ENCODE measurements at regions not wholly inside any gene's neighbourhood (a gene's known extent, or its start where the extent isn't known, plus 50 kb on each side); places are given as distances from the start of the nearest gene placed in this dataset.

DNA sequence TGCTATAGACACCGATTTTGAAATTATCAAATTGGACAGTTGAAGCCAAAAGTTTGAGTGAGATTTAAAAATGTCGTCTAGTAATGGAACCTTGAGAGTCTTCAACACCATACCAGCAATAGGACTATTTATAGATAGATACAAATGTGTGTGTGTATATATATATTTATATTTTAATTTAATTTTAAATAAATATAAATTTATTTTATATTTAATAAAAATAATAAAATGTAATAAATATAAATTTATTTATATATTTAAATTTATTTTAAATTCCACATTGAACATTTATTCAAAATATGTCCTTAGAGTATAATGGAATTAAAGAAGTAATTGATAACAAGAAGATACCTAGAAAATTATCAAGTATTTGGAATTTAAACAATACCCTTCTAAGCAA is 221.9 kb upstream of the CXXC4 start:
- ChIA-PET POLR2A (no interaction called here), CTCF (no interaction called here)
- H3K27ac Mint-ChIP-seq, result no peak overlapping the region
- no peaks in the 10 kb centered on the region for H3K27me3 Mint-ChIP-seq
- H3K36me3 ChIP-seq (ENCODE audit: control insufficient read depth in 2 of 3, insufficient read depth in 3 of 3, low read length in 3 of 3), result no peaks in the 10 kb centered on the region
- H3K9me3 ChIP-seq (ENCODE audit: control insufficient read depth in 2 of 3, low read length in 3 of 3), result no peaks in the 10 kb centered on the region
- no peak overlapping the region for H3K27ac ChIP-seq (ENCODE audit: low read depth, low read length)
- intact Hi-C loops (cut with micrococcal nuclease), result no loop called here
- no peak overlapping the region for H3K4me3 Mint-ChIP-seq
- H3K36me3 Mint-ChIP-seq, result no peaks in the 10 kb centered on the region
- H3K4me1 ChIP-seq (ENCODE audit: control insufficient read depth in 2 of 2, insufficient read depth in 2 of 2, low read length in 2 of 2), result no peaks in the 10 kb centered on the region
- H3K4me1 Mint-ChIP-seq, result no peaks in the 10 kb centered on the region
- no peak overlapping the region for H3K4me3 ChIP-seq (ENCODE audit: low read length)
- ATAC-seq, result no peak
- no peaks in the 10 kb centered on the region for H3K27me3 ChIP-seq (ENCODE audit: control insufficient read depth in 2 of 2, insufficient read depth in 2 of 2, low read length in 2 of 2)
- peaks cover 0 to 7% (median 0%) of the 10 kb centered on the region in 11 donors for H3K9me3 Mint-ChIP-seq
- no peak for DNase-seq

DNA sequence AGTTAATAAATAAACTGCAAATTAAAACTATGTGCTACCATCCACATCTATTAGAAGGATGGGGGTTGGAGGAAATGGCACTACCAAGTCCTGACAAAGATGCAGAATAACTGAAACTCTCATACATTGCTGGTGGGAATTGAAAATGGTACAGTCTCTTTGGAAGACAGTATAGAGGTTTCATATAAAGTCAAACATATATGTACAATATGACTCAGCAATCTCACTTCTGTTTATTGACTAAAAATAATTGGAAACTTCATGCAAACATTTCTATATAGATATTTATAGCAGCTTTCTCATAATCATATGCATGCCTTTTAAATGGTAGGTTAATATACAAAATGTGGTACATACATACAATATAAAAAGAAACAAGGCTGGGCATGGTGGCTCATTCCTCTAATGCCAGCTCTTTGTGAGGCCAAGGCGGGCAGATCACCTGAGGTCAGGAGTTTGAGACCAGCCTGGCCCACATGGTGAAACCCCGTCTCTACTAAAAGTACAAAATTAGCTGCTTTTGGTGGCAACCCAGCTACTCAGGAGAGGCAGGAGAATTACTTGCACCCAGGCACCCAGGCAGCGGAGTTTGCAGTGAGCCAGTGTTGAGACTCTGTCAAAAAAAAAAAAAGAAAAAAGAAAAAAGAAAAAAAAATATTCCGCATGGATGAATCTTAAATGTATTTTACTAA is 225.0 kb upstream of the CXXC4 start:
- Histone ChIP-seq H3K27ac (ENCODE audit: low read depth, low read length) (no peak overlapping the region), H3K4me1 (ENCODE audit: control insufficient read depth in 2 of 2, insufficient read depth in 2 of 2, low read length in 2 of 2) (no peaks in the 10 kb centered on the region), H3K36me3 (ENCODE audit: control insufficient read depth in 2 of 3, insufficient read depth in 3 of 3, low read length in 3 of 3) (no peaks in the 10 kb centered on the region), H3K4me3 (ENCODE audit: low read length) (no peak overlapping the region), H3K9me3 (ENCODE audit: control insufficient read depth in 2 of 3, low read length in 3 of 3) (no peaks in the 10 kb centered on the region), H3K27me3 (ENCODE audit: control insufficient read depth in 2 of 2, insufficient read depth in 2 of 2, low read length in 2 of 2) (no peaks in the 10 kb centered on the region)
- H3K27ac Mint-ChIP-seq, result no peak overlapping the region
- H3K9me3 Mint-ChIP-seq, result peaks cover 0 to 6% (median 0%) of the 10 kb centered on the region in 11 donors
- ChIA-PET CTCF (no interaction called here), POLR2A (interaction anchor here (0.7 kb wide), 1 partner anchor 190 kb away, joined by 3 read pairs; no protein-coding TSS in a partner anchor)
- DNase-seq (no peak), ATAC-seq (no peak)
- H3K36me3 Mint-ChIP-seq, result no peaks in the 10 kb centered on the region
- no peaks in the 10 kb centered on the region for H3K4me1 Mint-ChIP-seq
- H3K27me3 Mint-ChIP-seq, result no peaks in the 10 kb centered on the region
- H3K4me3 Mint-ChIP-seq, result no peak overlapping the region
- intact Hi-C loops (cut with micrococcal nuclease), result no loop called here

DNA sequence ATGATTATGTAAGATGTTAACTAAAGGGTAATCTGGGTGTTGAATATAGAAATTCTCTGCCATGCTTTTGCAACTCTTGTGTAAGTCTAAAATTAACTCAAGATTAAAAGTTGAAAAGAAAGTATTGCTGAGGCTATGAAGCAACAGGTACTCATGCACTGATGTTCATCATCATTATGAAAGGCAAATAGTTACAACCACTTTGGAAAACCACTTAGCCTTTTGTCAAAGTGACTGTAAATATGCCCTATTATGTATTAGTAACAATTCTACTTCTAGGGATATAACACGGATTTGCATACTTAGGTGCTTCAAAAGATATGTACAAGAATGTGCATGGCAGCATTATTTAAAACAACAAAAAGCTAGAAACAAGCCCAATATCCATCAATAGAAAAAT is 227.8 kb upstream of the CXXC4 start:
- intact Hi-C loops (cut with micrococcal nuclease), result no loop called here
- Mint-ChIP-seq H3K4me1 (no peaks in the 10 kb centered on the region), H3K27ac (no peak overlapping the region), H3K4me3 (no peak overlapping the region), H3K36me3 (no peaks in the 10 kb centered on the region), H3K27me3 (no peaks in the 10 kb centered on the region), H3K9me3 (peaks cover 0 to 5% (median 0%) of the 10 kb centered on the region in 11 donors)
- ATAC-seq, result no peak
- ChIA-PET POLR2A (no interaction called here), CTCF (no interaction called here)
- DNase-seq, result no peak
- H3K9me3 ChIP-seq (ENCODE audit: control insufficient read depth in 2 of 3, low read length in 3 of 3), result no peaks in the 10 kb centered on the region
- H3K27me3 ChIP-seq (ENCODE audit: control insufficient read depth in 2 of 2, insufficient read depth in 2 of 2, low read length in 2 of 2), result no peaks in the 10 kb centered on the region
- H3K36me3 ChIP-seq (ENCODE audit: control insufficient read depth in 2 of 3, insufficient read depth in 3 of 3, low read length in 3 of 3), result no peaks in the 10 kb centered on the region
- H3K4me3 ChIP-seq (ENCODE audit: low read length), result no peak overlapping the region
- H3K4me1 ChIP-seq (ENCODE audit: control insufficient read depth in 2 of 2, insufficient read depth in 2 of 2, low read length in 2 of 2), result no peaks in the 10 kb centered on the region
- no peak overlapping the region for H3K27ac ChIP-seq (ENCODE audit: low read depth, low read length)

DNA sequence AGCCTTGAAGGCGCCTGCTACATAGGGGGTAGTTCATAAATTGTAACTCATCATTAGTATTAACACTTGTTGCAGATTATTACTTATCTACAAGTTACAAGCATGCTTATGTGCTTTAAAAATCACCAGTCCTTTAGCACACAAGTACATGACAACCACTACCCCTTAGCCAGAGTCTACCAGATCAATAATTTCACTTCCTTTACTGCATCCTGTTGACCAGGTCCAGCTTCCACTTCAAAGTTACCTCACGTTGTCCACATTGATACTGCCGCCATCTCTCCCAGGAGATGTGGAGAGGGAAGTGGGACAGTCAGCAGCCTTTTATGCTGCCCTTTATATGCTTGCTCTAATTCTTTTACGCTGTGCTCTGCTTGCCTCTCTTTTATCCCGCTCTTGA is 231.3 kb upstream of the CXXC4 start:
- Histone ChIP-seq H3K36me3 (ENCODE audit: control insufficient read depth in 2 of 3, insufficient read depth in 3 of 3, low read length in 3 of 3) (no peaks in the 10 kb centered on the region), H3K27ac (ENCODE audit: low read depth, low read length) (no peak overlapping the region), H3K4me1 (ENCODE audit: control insufficient read depth in 2 of 2, insufficient read depth in 2 of 2, low read length in 2 of 2) (no peaks in the 10 kb centered on the region), H3K9me3 (ENCODE audit: control insufficient read depth in 2 of 3, low read length in 3 of 3) (no peaks in the 10 kb centered on the region), H3K4me3 (ENCODE audit: low read length) (no peak overlapping the region), H3K27me3 (ENCODE audit: control insufficient read depth in 2 of 2, insufficient read depth in 2 of 2, low read length in 2 of 2) (no peaks in the 10 kb centered on the region)
- Mint-ChIP-seq H3K4me3 (no peak overlapping the region), H3K27ac (no peak overlapping the region), H3K4me1 (no peaks in the 10 kb centered on the region), H3K36me3 (no peaks in the 10 kb centered on the region), H3K27me3 (no peaks in the 10 kb centered on the region), H3K9me3 (peaks cover 0 to 10% (median 1%) of the 10 kb centered on the region in 11 donors)
- intact Hi-C loops (cut with micrococcal nuclease), result no loop called here
- ChIA-PET POLR2A (no interaction called here), CTCF (no interaction called here)
- ATAC-seq (no peak), DNase-seq (no peak)

DNA sequence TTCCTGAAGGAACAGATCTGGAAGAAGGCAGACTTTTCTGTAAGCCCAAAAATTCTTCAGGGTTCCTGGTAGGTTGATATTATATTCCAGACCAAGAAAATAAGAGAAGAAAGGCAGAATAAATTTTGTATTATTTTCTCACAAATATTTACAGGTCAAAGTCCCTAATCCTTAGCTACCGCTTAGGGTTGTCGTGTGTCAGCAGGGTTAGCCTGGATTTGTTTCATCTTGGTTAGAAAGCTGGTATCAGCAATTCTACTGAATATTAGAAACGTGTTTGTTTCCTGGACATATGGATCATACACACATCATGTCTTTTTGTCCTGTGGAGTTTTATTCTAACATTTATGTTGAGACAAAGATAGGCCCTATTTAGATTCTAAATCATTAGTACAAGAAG is 232.9 kb upstream of the CXXC4 start:
- Histone ChIP-seq H3K36me3 (ENCODE audit: control insufficient read depth in 2 of 3, insufficient read depth in 3 of 3, low read length in 3 of 3) (no peaks in the 10 kb centered on the region), H3K27ac (ENCODE audit: low read depth, low read length) (no peak overlapping the region), H3K4me1 (ENCODE audit: control insufficient read depth in 2 of 2, insufficient read depth in 2 of 2, low read length in 2 of 2) (no peaks in the 10 kb centered on the region), H3K27me3 (ENCODE audit: control insufficient read depth in 2 of 2, insufficient read depth in 2 of 2, low read length in 2 of 2) (no peaks in the 10 kb centered on the region), H3K4me3 (ENCODE audit: low read length) (no peak overlapping the region), H3K9me3 (ENCODE audit: control insufficient read depth in 2 of 3, low read length in 3 of 3) (no peaks in the 10 kb centered on the region)
- Mint-ChIP-seq H3K27ac (no peak overlapping the region), H3K4me3 (no peak overlapping the region), H3K4me1 (no peaks in the 10 kb centered on the region), H3K36me3 (no peaks in the 10 kb centered on the region), H3K9me3 (peaks cover 0 to 10% (median 1%) of the 10 kb centered on the region in 11 donors), H3K27me3 (no peaks in the 10 kb centered on the region)
- ATAC-seq, result no peak
- intact Hi-C loops (cut with micrococcal nuclease), result no loop called here
- CTCF ChIA-PET, result interaction anchor here (0.5 kb wide), 1 partner anchor 949 kb away, joined by 3 read pairs; no protein-coding TSS in a partner anchor
- POLR2A ChIA-PET, result no interaction called here
- no peak for DNase-seq

DNA sequence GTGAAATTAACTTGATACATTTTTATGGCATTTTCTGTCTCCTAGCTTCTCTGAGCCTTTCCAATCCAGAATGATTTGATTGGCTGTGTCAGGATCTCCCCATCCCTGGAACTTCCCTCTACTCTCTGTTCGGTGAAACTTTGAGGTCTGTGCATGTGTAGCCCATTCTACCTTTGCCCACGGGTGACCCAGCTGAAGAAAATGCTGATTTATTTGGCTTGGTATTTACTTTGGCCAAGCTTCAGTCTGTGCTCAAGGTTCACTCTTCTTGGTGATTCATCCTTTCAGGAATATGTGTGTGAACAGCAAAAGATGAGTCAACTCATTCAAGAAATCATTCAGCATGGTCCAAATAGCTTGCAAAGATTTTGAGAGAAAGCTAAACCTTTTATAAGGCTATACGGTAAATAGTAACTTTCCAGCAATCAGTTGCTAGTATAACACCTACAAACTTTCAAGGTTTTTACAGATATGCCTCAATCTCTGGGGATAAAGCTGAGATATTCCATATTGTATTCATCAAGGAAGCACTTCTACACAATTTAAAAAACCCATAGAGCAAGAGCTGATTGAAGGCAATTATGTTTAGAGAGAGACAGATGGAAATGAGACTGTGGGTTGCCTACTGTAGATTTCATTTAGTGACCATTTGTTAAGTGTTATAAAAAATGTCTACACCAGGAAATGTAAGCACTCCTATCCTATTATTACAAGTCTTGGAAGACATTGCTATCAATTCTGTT is 233.9 kb upstream of the CXXC4 start:
- CTCF ChIA-PET, result no interaction called here
- intact Hi-C loops (cut with micrococcal nuclease), result no loop called here
- Mint-ChIP-seq H3K27ac (no peak overlapping the region), H3K4me3 (no peak overlapping the region), H3K36me3 (no peaks in the 10 kb centered on the region), H3K27me3 (peaks cover 0 to 5% (median 0%) of the 10 kb centered on the region in 5 donors), H3K9me3 (peaks cover 0 to 10% (median 0%) of the 10 kb centered on the region in 11 donors), H3K4me1 (no peaks in the 10 kb centered on the region)
- Histone ChIP-seq H3K4me1 (ENCODE audit: control insufficient read depth in 2 of 2, insufficient read depth in 2 of 2, low read length in 2 of 2) (no peaks in the 10 kb centered on the region), H3K4me3 (ENCODE audit: low read length) (no peak overlapping the region), H3K36me3 (ENCODE audit: control insufficient read depth in 2 of 3, insufficient read depth in 3 of 3, low read length in 3 of 3) (no peaks in the 10 kb centered on the region), H3K27ac (ENCODE audit: low read depth, low read length) (no peak overlapping the region), H3K9me3 (ENCODE audit: control insufficient read depth in 2 of 3, low read length in 3 of 3) (no peaks in the 10 kb centered on the region), H3K27me3 (ENCODE audit: control insufficient read depth in 2 of 2, insufficient read depth in 2 of 2, low read length in 2 of 2) (no peaks in the 10 kb centered on the region)
- DNase-seq (no peak), ATAC-seq (no peak)
- POLR2A ChIA-PET, result no interaction called here

DNA sequence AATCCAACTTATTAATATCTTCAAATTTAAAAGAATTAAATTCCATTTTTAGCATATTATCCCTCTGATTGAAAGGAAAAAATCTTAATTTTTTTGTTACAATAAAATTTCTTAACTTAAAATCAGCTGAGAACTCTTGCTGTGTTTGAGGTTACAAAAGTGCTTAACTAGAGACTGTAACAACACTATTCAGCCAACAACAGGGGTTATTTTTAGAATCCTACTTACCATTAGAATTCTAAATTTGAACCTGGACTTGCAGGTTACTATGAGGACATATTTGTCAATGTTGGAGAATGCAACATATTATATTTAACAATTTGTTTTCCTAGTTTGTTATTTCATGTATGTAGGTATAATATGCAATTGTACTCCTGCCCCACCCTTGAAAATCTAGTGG is 238.1 kb upstream of the CXXC4 start:
- Mint-ChIP-seq H3K9me3 (peaks cover 0 to 9% (median 0%) of the 10 kb centered on the region in 11 donors), H3K36me3 (no peaks in the 10 kb centered on the region), H3K27ac (no peak overlapping the region), H3K4me3 (no peak overlapping the region), H3K4me1 (no peaks in the 10 kb centered on the region), H3K27me3 (peaks cover 0 to 14% (median 0%) of the 10 kb centered on the region in 5 donors)
- H3K27ac ChIP-seq (ENCODE audit: low read depth, low read length), result no peak overlapping the region
- H3K4me3 ChIP-seq (ENCODE audit: low read length), result no peak overlapping the region
- H3K9me3 ChIP-seq (ENCODE audit: control insufficient read depth in 2 of 3, low read length in 3 of 3), result no peaks in the 10 kb centered on the region
- H3K4me1 ChIP-seq (ENCODE audit: control insufficient read depth in 2 of 2, insufficient read depth in 2 of 2, low read length in 2 of 2), result no peaks in the 10 kb centered on the region
- no peaks in the 10 kb centered on the region for H3K36me3 ChIP-seq (ENCODE audit: control insufficient read depth in 2 of 3, insufficient read depth in 3 of 3, low read length in 3 of 3)
- DNase-seq (no peak), ATAC-seq (no peak)
- intact Hi-C loops (cut with micrococcal nuclease), result no loop called here
- CTCF ChIA-PET, result no interaction called here
- no peaks in the 10 kb centered on the region for H3K27me3 ChIP-seq (ENCODE audit: control insufficient read depth in 2 of 2, insufficient read depth in 2 of 2, low read length in 2 of 2)
- POLR2A ChIA-PET, result no interaction called here

All from naive thymus-derived CD4-positive, alpha-beta T cell (primary cell).